SH-SY5Y (cell line): ENCODE measurements at regions not wholly inside any gene's neighbourhood (a gene's known extent, or its start where the extent isn't known, plus 50 kb on each side); places are given as distances from the start of the nearest gene placed in this dataset.

ENCODE experiments used
- GATA2 ChIP-seq: IDR thresholded peaks from 2 replicates; pipeline ENCODE4 v1.6.1; 2011; ENCODE audit warnings: mild to moderate bottlenecking, low read depth, low read length
- GATA3 ChIP-seq: IDR thresholded peaks from 2 replicates; pipeline ENCODE4 v1.6.1; 2011; ENCODE audit warnings: low read depth, mild to moderate bottlenecking, low read length, moderate library complexity

DNA sequence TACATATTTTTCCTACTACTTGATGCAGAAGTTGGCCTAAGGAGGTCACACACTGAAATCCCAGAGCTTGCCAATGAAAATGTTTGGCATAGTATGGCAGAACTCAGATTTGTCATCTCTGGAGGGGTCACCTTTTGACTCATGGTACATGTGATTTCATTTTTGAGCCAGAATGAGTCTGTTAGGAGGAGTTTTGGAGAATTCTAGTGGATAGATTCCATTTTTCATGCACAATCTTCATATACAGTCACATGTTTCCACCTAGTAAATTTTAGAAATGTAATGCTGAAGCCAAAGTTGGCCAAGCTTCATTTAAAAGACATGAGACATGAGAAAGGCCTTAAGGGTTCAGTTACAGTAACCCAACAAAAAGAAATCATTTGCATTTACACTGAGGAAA, 97.8 kb upstream of the IGSF10 start:
- no peak for TF ChIP-seq GATA2
- TF ChIP-seq GATA3: no peak
